Osteoblast (primary cell): ENCODE measurements at regions not wholly inside any gene's neighbourhood (a gene's known extent, or its start where the extent isn't known, plus 50 kb on each side); places are given as distances from the start of the nearest gene placed in this dataset.

ENCODE experiments used
- DNase-seq: peaks from one replicate; pipeline ENCODE4 v3.0.0; 2011; ENCODE audit warnings: low spot score, mixed read lengths; ENCODE audit not compliant: insufficient read length; ENCODE audit errors: missing footprints
- H2AFZ ChIP-seq: 2 replicates; pipeline ENCODE4 v1.6.0; 2011; ENCODE audit warnings: mild to moderate bottlenecking, low read length
- H3K27ac ChIP-seq: 2 replicates; pipeline ENCODE4 v1.5.1; 2011; ENCODE audit warnings: mild to moderate bottlenecking, low read depth, low read length, moderate library complexity
- H3K27me3 ChIP-seq: 2 replicates; pipeline ENCODE4 v1.6.0; 2012; ENCODE audit warnings: mild to moderate bottlenecking, control low read depth, inconsistent platforms, low read length, moderate library complexity; ENCODE audit not compliant: insufficient read depth
- H3K36me3 ChIP-seq: 2 replicates; pipeline ENCODE4 v1.5.1; 2011; ENCODE audit warnings: mild to moderate bottlenecking, low read length, control low read depth, moderate library complexity; ENCODE audit not compliant: insufficient read depth
- H3K4me1 ChIP-seq: 2 replicates; pipeline ENCODE4 v1.5.1; 2011; ENCODE audit warnings: mild to moderate bottlenecking, low read length, control low read depth, moderate library complexity; ENCODE audit not compliant: insufficient read depth
- H3K4me2 ChIP-seq: 2 replicates; pipeline ENCODE4 v1.6.0; 2011; ENCODE audit warnings: mild to moderate bottlenecking, low read length; ENCODE audit not compliant: insufficient read depth
- H3K4me3 ChIP-seq: fragments of 200-600 bp; sonication (generic); 3 replicates; pipeline ENCODE4 v1.5.1; 2012; ENCODE audit warnings: mild to moderate bottlenecking, low read length, inconsistent platforms; ENCODE audit not compliant: insufficient read depth
- H3K79me2 ChIP-seq: 2 replicates; pipeline ENCODE4 v1.6.0; 2012; ENCODE audit warnings: mild to moderate bottlenecking, low read length, control low read depth, inconsistent platforms; ENCODE audit not compliant: insufficient read depth
- H3K9me3 ChIP-seq: 2 replicates; pipeline ENCODE4 v1.5.1; 2011; ENCODE audit warnings: low read depth, low read length, control low read depth
- H4K20me1 ChIP-seq: 2 replicates; pipeline ENCODE4 v1.6.0; 2012; ENCODE audit warnings: mild to moderate bottlenecking, low read length, control low read depth; ENCODE audit not compliant: insufficient read depth
- CTCF ChIP-seq: IDR thresholded peaks from 2 replicates; pipeline ENCODE4 v1.5.1; 2011; ENCODE audit warnings: mild to moderate bottlenecking, low read depth, low read length, moderate library complexity; ENCODE audit errors: extremely low read depth

- H4K20me1 ChIP-seq: no peaks in the 10 kb centered on the region
- no peak overlapping the region for H2AFZ ChIP-seq
- DNase-seq: no peak
- no peak overlapping the region for H3K4me2 ChIP-seq
- no peaks in the 10 kb centered on the region for H3K27me3 ChIP-seq
- TF ChIP-seq CTCF: no peak
- no peaks in the 10 kb centered on the region for H3K36me3 ChIP-seq
- no peaks in the 10 kb centered on the region for H3K9me3 ChIP-seq
- H3K4me3 ChIP-seq: no peak overlapping the region
- H3K4me1 ChIP-seq: no peaks in the 10 kb centered on the region
- H3K79me2 ChIP-seq: no peaks in the 10 kb centered on the region
- H3K27ac ChIP-seq: no peak overlapping the region
Measured at GRCh38 chr17:71753070-71753469, 367.8 kb upstream of the SOX9 start.

- H3K4me1 ChIP-seq: no peaks in the 10 kb centered on the region
- no peak for DNase-seq
- no peak for TF ChIP-seq CTCF
- no peaks in the 10 kb centered on the region for H3K9me3 ChIP-seq
- H3K36me3 ChIP-seq: no peaks in the 10 kb centered on the region
- H3K79me2 ChIP-seq: no peaks in the 10 kb centered on the region
- no peak overlapping the region for H2AFZ ChIP-seq
- no peaks in the 10 kb centered on the region for H4K20me1 ChIP-seq
- H3K27me3 ChIP-seq: no peaks in the 10 kb centered on the region
- no peak overlapping the region for H3K4me3 ChIP-seq
- H3K27ac ChIP-seq: no peak overlapping the region
- no peak overlapping the region for H3K4me2 ChIP-seq
Measured at GRCh38 chr17:71757156-71757555, 363.7 kb upstream of the SOX9 start.

- Histone ChIP-seq H3K9me3 (no peaks in the 10 kb centered on the region), H3K4me2 (no peak overlapping the region), H3K27ac (no peak overlapping the region), H3K79me2 (no peaks in the 10 kb centered on the region), H4K20me1 (no peaks in the 10 kb centered on the region), H2AFZ (no peak overlapping the region), H3K27me3 (no peaks in the 10 kb centered on the region), H3K36me3 (no peaks in the 10 kb centered on the region), H3K4me3 (no peak overlapping the region), H3K4me1 (no peaks in the 10 kb centered on the region)
- DNase-seq: no peak
- no peak for TF ChIP-seq CTCF
Measured at GRCh38 chr17:71757956-71758355, 362.9 kb upstream of the SOX9 start.

DNA sequence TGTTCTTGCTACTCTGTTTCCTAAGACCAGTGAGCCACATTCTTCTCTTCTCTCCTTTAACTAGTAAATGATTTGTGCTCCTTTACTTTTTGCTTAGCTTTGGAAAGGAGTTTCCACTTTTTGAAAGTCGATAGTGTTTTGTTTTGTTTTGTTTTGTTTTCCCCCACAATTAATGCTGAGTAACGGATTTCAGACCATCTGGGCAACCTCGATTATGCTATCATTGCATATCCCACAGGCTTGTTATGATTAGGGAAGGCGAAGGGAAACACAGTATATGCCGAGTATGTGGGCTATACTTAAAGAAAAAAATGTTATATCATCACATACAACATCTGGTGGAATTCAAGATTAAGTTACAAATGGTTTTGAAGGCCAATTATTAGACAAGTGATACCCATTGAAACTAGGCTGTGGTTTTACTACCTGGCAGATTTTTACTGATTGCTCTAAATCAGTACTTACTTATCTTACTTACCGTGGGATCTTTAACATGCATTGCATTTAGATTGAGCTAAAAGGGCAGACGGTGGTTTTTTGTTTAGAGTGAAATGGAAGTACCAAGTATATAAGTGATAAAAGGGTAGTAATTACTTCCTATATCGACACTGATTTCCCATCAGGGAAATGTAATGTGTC, 361.3 kb upstream of the SOX9 start:
- Histone ChIP-seq H3K9me3 (no peaks in the 10 kb centered on the region), H3K27me3 (no peaks in the 10 kb centered on the region), H3K36me3 (no peaks in the 10 kb centered on the region), H3K4me3 (no peak overlapping the region), H3K27ac (no peak overlapping the region), H4K20me1 (no peaks in the 10 kb centered on the region), H3K79me2 (no peaks in the 10 kb centered on the region), H3K4me2 (no peak overlapping the region), H2AFZ (no peak overlapping the region), H3K4me1 (no peaks in the 10 kb centered on the region)
- TF ChIP-seq CTCF: no peak
- DNase-seq: no peak
